ENCODE measurements at regions not wholly inside any gene's neighbourhood (a gene's known extent, or its start where the extent isn't known, plus 50 kb on each side); places are given as distances from the start of the nearest gene placed in this dataset.

DNA sequence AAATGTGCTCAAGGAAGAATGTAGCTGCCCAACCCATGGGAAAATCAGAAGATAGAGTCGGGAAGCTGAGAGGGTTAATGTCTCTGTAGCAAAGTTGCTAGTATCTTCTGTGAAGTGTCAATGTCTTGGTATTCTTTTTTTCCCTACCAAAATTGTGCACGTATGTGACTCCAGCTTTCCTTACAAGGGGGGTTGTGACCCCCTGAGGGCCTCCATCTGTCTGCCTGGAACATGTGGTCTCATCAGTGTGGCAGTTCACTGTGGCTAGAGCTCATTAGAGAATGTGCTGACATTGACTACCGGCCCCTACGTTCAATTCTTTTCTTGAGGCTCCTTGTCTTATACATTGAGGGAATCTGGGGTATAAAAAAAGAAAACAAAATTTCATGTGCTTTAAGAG lies 725.2 kb upstream of the CELF2 start:
- CTCF ChIA-PET = no interaction called here
- H3K36me3 Mint-ChIP-seq (ENCODE audit: insufficient read depth, unreplicated experiment) = no peaks in the 10 kb centered on the region
- H3K4me3 ChIP-seq (ENCODE audit: low read depth, low read length) = no peak overlapping the region
- H3K36me3 ChIP-seq (ENCODE audit: control insufficient read depth, insufficient read depth, low read length) = no peaks in the 10 kb centered on the region
- intact Hi-C loops (cut with micrococcal nuclease; ENCODE audit: unreplicated experiment) = no loop called here
- TF ChIP-seq, protein P1, sequence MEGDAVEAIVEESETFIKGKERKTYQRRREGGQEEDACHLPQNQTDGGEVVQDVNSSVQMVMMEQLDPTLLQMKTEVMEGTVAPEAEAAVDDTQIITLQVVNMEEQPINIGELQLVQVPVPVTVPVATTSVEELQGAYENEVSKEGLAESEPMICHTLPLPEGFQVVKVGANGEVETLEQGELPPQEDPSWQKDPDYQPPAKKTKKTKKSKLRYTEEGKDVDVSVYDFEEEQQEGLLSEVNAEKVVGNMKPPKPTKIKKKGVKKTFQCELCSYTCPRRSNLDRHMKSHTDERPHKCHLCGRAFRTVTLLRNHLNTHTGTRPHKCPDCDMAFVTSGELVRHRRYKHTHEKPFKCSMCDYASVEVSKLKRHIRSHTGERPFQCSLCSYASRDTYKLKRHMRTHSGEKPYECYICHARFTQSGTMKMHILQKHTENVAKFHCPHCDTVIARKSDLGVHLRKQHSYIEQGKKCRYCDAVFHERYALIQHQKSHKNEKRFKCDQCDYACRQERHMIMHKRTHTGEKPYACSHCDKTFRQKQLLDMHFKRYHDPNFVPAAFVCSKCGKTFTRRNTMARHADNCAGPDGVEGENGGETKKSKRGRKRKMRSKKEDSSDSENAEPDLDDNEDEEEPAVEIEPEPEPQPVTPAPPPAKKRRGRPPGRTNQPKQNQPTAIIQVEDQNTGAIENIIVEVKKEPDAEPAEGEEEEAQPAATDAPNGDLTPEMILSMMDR (IDR thresholded peaks at IDR 0.05; ENCODE audit: insufficient read depth in 1 of 2, low read depth in 1 of 2, low read length in 1 of 2, severe bottlenecking in 1 of 2, unreplicated experiment in 1 of 2) = no peak
- POLR2A ChIA-PET = no interaction called here
- H3K4me1 Mint-ChIP-seq (ENCODE audit: low read depth, unreplicated experiment) = no peaks in the 10 kb centered on the region
- H3K4me1 ChIP-seq = no peaks in the 10 kb centered on the region
- H3K9me3 Mint-ChIP-seq (ENCODE audit: unreplicated experiment) = no peaks in the 10 kb centered on the region
- H3K4me3 Mint-ChIP-seq (ENCODE audit: unreplicated experiment) = no peak overlapping the region
- H3K27ac Mint-ChIP-seq (ENCODE audit: unreplicated experiment) = no peak overlapping the region
- peaks cover 5% of the 10 kb centered on the region for H3K27me3 Mint-ChIP-seq (ENCODE audit: insufficient read depth, unreplicated experiment)
- H3K27me3 ChIP-seq (replicated peaks; ENCODE audit: control insufficient read depth, insufficient read depth, low read length) = no peaks in the 10 kb centered on the region
- BruUV-seq (replicated peaks) = no TSS peak
- no peaks in the 10 kb centered on the region for H3K9me3 ChIP-seq
- DNase-seq = no peak

DNA sequence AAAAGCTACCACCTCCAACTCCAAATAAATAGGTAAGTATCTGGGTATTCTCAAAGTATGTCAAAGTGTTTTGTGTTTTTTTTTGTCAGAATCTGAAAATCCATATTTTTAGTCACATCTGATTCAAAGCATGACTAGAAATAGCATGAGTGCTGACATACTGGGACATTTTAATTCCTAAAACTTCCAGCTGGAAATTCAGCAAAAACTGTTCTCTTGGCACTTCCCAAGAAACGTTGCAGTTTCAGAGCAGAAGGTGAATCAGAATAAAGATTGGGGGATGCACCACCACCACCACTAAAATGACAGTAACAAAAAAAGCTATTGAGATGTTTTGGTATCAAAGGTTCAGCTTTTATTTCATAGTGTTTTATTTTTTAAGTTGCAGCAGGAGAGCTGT lies 724.6 kb upstream of the CELF2 start:
- Histone ChIP-seq H3K4me1 (no peaks in the 10 kb centered on the region), H3K4me3 (ENCODE audit: low read depth, low read length) (no peak overlapping the region), H3K9me3 (no peaks in the 10 kb centered on the region), H3K27me3 (replicated peaks; ENCODE audit: control insufficient read depth, insufficient read depth, low read length) (no peaks in the 10 kb centered on the region), H3K36me3 (ENCODE audit: control insufficient read depth, insufficient read depth, low read length) (no peaks in the 10 kb centered on the region)
- H3K27ac Mint-ChIP-seq (ENCODE audit: unreplicated experiment) = no peak overlapping the region
- no peaks in the 10 kb centered on the region for H3K36me3 Mint-ChIP-seq (ENCODE audit: insufficient read depth, unreplicated experiment)
- TF ChIP-seq, protein P1 (IDR thresholded peaks at IDR 0.05; ENCODE audit: insufficient read depth in 1 of 2, low read depth in 1 of 2, low read length in 1 of 2, severe bottlenecking in 1 of 2, unreplicated experiment in 1 of 2) = no peak
- H3K4me1 Mint-ChIP-seq (ENCODE audit: low read depth, unreplicated experiment) = no peaks in the 10 kb centered on the region
- no peak for DNase-seq
- BruUV-seq (replicated peaks) = no TSS peak
- ChIA-PET POLR2A (no interaction called here), CTCF (no interaction called here)
- peaks cover 5% of the 10 kb centered on the region for H3K27me3 Mint-ChIP-seq (ENCODE audit: insufficient read depth, unreplicated experiment)
- no peaks in the 10 kb centered on the region for H3K9me3 Mint-ChIP-seq (ENCODE audit: unreplicated experiment)
- intact Hi-C loops (cut with micrococcal nuclease; ENCODE audit: unreplicated experiment) = no loop called here
- H3K4me3 Mint-ChIP-seq (ENCODE audit: unreplicated experiment) = no peak overlapping the region

DNA sequence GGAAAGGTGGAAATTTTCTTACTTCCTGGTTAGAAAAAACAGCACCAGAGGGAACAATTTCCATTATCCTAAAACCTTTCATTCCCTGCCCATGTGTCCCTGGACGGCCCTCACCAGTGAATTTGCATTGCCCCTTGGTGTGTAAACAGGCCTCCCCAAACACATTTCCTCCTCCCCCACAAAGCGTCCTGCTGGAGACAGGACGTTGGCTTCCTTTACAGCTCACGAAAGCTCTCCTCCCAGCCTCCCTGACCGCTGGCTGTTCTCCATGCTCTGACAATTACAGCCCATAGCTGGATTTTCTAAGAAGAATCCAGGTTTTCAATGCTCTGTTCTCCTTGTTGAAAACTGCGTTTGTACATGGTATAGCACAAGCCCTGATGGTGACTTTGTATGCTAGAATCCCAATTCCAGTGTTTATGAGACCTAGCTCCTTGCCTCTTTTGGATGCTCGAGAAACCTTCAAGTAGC lies 724.2 kb upstream of the CELF2 start:
- ChIA-PET POLR2A (no interaction called here), CTCF (no interaction called here)
- Mint-ChIP-seq H3K36me3 (ENCODE audit: insufficient read depth, unreplicated experiment) (no peaks in the 10 kb centered on the region), H3K27me3 (ENCODE audit: insufficient read depth, unreplicated experiment) (peaks cover 5% of the 10 kb centered on the region), H3K4me1 (ENCODE audit: low read depth, unreplicated experiment) (no peaks in the 10 kb centered on the region), H3K27ac (ENCODE audit: unreplicated experiment) (no peak overlapping the region), H3K9me3 (ENCODE audit: unreplicated experiment) (no peaks in the 10 kb centered on the region), H3K4me3 (ENCODE audit: unreplicated experiment) (no peak overlapping the region)
- Histone ChIP-seq H3K36me3 (ENCODE audit: control insufficient read depth, insufficient read depth, low read length) (no peaks in the 10 kb centered on the region), H3K4me3 (ENCODE audit: low read depth, low read length) (no peak overlapping the region), H3K4me1 (no peaks in the 10 kb centered on the region), H3K9me3 (no peaks in the 10 kb centered on the region), H3K27me3 (replicated peaks; ENCODE audit: control insufficient read depth, insufficient read depth, low read length) (no peaks in the 10 kb centered on the region)
- no peak for DNase-seq
- intact Hi-C loops (cut with micrococcal nuclease; ENCODE audit: unreplicated experiment) = no loop called here
- BruUV-seq (replicated peaks) = no TSS peak
- TF ChIP-seq, protein P1 (IDR thresholded peaks at IDR 0.05; ENCODE audit: insufficient read depth in 1 of 2, low read depth in 1 of 2, low read length in 1 of 2, severe bottlenecking in 1 of 2, unreplicated experiment in 1 of 2) = no peak
